ENCODE measurements at regions not wholly inside any gene's neighbourhood (a gene's known extent, or its start where the extent isn't known, plus 50 kb on each side); places are given as distances from the start of the nearest gene placed in this dataset.

- Histone ChIP-seq H3K4me1 (no peaks in the 10 kb centered on the region), H3K27me3 (no peaks in the 10 kb centered on the region), H3K36me3 (no peaks in the 10 kb centered on the region), H3K27ac (no peak overlapping the region), H3K4me3 (no peak overlapping the region), H3K9me3 (no peaks in the 10 kb centered on the region)
- TF ChIP-seq POLR2A (IDR thresholded peaks at IDR 0.05), result no peak
- no peak for TF ChIP-seq CTCF (IDR thresholded peaks at IDR 0.05)
- DNase-seq, result no peak
- intact Hi-C loops (cut with DNase I), result no loop called here
- 81 to 91% methylated on average over 2 of the region's 2 CpGs for WGBS, 2 donors
These were observed 168.9 kb upstream of the PUDP start for GRCh38 chrX:7316887-7317286.

GRCh38 chrX:7316280-7316679 lies 168.3 kb upstream of the PUDP start:
- H3K27ac ChIP-seq, result no peak overlapping the region
- H3K4me3 ChIP-seq, result no peak overlapping the region
- no peaks in the 10 kb centered on the region for H3K36me3 ChIP-seq
- H3K27me3 ChIP-seq, result no peaks in the 10 kb centered on the region
- no peak for DNase-seq
- no peaks in the 10 kb centered on the region for H3K4me1 ChIP-seq
- no peaks in the 10 kb centered on the region for H3K9me3 ChIP-seq
- intact Hi-C loops (cut with DNase I), result no loop called here
- TF ChIP-seq POLR2A (IDR thresholded peaks at IDR 0.05) (no peak), CTCF (IDR thresholded peaks at IDR 0.05) (no peak)

- Histone ChIP-seq H3K4me1 (no peaks in the 10 kb centered on the region), H3K27me3 (no peaks in the 10 kb centered on the region), H3K36me3 (no peaks in the 10 kb centered on the region), H3K27ac (no peak overlapping the region), H3K4me3 (no peak overlapping the region), H3K9me3 (no peaks in the 10 kb centered on the region)
- 80 to 82% methylated on average over 4 of the region's 4 CpGs for WGBS, 2 donors
- intact Hi-C loops (cut with DNase I), result no loop called here
- TF ChIP-seq POLR2A (IDR thresholded peaks at IDR 0.05), result no peak
- TF ChIP-seq CTCF (IDR thresholded peaks at IDR 0.05), result no peak
- DNase-seq, result no peak
These were observed 166.5 kb upstream of the PUDP start for GRCh38 chrX:7314425-7314824.

GRCh38 chrX:7307720-7308119 lies 159.8 kb upstream of the PUDP start:
- intact Hi-C loops (cut with DNase I), result no loop called here

GRCh38 chrX:7294483-7294882 lies 146.5 kb upstream of the PUDP start:
- H3K4me3 ChIP-seq, result no peak overlapping the region
- intact Hi-C loops (cut with DNase I), result no loop called here
- H3K36me3 ChIP-seq, result no peaks in the 10 kb centered on the region
- TF ChIP-seq POLR2A (IDR thresholded peaks at IDR 0.05) (no peak), CTCF (IDR thresholded peaks at IDR 0.05) (no peak)
- 29 to 67% methylated on average over 1 of the region's 1 CpG for whole genome bisulfite sequencing, 2 donors
- DNase-seq, result no peak
- no peak overlapping the region for H3K27ac ChIP-seq
- no peaks in the 10 kb centered on the region for H3K4me1 ChIP-seq
- H3K27me3 ChIP-seq, result no peaks in the 10 kb centered on the region
- H3K9me3 ChIP-seq, result no peaks in the 10 kb centered on the region

More at GRCh38 chrX:7307720-7308119, 159.8 kb upstream of the PUDP start:
- Histone ChIP-seq H3K9me3 (no peaks in the 10 kb centered on the region), H3K27me3 (no peaks in the 10 kb centered on the region), H3K4me3 (no peak overlapping the region), H3K36me3 (no peaks in the 10 kb centered on the region), H3K4me1 (no peaks in the 10 kb centered on the region), H3K27ac (no peak overlapping the region)
- 92 to 100% methylated on average over 1 of the region's 1 CpG for WGBS, 2 donors
- DNase-seq, result no peak
- TF ChIP-seq POLR2A (IDR thresholded peaks at IDR 0.05) (no peak), CTCF (IDR thresholded peaks at IDR 0.05) (no peak)

Data from esophagus squamous epithelium (tissue), 5 donors.